ENCODE measurements at regions not wholly inside any gene's neighbourhood (a gene's known extent, or its start where the extent isn't known, plus 50 kb on each side); places are given as distances from the start of the nearest gene placed in this dataset.

- TF ChIP-seq, protein P1, sequence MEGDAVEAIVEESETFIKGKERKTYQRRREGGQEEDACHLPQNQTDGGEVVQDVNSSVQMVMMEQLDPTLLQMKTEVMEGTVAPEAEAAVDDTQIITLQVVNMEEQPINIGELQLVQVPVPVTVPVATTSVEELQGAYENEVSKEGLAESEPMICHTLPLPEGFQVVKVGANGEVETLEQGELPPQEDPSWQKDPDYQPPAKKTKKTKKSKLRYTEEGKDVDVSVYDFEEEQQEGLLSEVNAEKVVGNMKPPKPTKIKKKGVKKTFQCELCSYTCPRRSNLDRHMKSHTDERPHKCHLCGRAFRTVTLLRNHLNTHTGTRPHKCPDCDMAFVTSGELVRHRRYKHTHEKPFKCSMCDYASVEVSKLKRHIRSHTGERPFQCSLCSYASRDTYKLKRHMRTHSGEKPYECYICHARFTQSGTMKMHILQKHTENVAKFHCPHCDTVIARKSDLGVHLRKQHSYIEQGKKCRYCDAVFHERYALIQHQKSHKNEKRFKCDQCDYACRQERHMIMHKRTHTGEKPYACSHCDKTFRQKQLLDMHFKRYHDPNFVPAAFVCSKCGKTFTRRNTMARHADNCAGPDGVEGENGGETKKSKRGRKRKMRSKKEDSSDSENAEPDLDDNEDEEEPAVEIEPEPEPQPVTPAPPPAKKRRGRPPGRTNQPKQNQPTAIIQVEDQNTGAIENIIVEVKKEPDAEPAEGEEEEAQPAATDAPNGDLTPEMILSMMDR (IDR thresholded peaks at IDR 0.05; ENCODE audit: poor library complexity): no peak
- TF ChIP-seq EZH2phosphoT487 (IDR thresholded peaks at IDR 0.05; ENCODE audit: low read depth, severe bottlenecking, unreplicated experiment): no peak
- no peak for TF ChIP-seq EZH2 (IDR thresholded peaks at IDR 0.05; ENCODE audit: borderline replicate concordance)
Measured at GRCh38 chr21:28333578-28334075, 659.0 kb downstream of the LTN1 start.
